Spleen (tissue), 7 donors: ENCODE measurements at regions not wholly inside any gene's neighbourhood (a gene's known extent, or its start where the extent isn't known, plus 50 kb on each side); places are given as distances from the start of the nearest gene placed in this dataset.

Experiments used
- POLR2A ChIP-seq, 3 donors: fragments of 450-650 bp; IDR thresholded peaks; one replicate each; pipeline ENCODE4 v1.5.1; 2017; ENCODE audit warnings: antibody characterized with exemption in 3 of 3, mild to moderate bottlenecking in 1 of 3
- POLR2AphosphoS5 ChIP-seq, 3 donors: sonication (generic); formaldehyde crosslinking; IDR thresholded peaks; one replicate each; pipeline ENCODE4 v1.5.1; 2017; ENCODE audit warnings: antibody characterized with exemption in 3 of 3
- TF ChIP-seq, protein P1 (sequence below), 11 experiments: fragments of 200-600 bp in 7 of 11; fragments of 450-650 bp in 4 of 11; sonication (generic) in 4 of 11; IDR thresholded peaks in 8 of 11; conservative IDR thresholded peaks in 3 of 11; 1 replicate in 7 of 11; 2 replicates in 4 of 11; pipeline versions ENCODE4 v1.4.0 to v1.8.0; 2016 to 2021; ENCODE audit warnings: antibody characterized with exemption in 11 of 11, inconsistent platforms in 4 of 11, mild to moderate bottlenecking in 1 of 11
- donor health status: DM: no; HTN: no; CAD: no; lungs with moderate emphysema.
- donor health status: DM: no; HTN: no; CAD: no.
- donor health status: DM: no; HTN: no; CAD: no.

DNA sequence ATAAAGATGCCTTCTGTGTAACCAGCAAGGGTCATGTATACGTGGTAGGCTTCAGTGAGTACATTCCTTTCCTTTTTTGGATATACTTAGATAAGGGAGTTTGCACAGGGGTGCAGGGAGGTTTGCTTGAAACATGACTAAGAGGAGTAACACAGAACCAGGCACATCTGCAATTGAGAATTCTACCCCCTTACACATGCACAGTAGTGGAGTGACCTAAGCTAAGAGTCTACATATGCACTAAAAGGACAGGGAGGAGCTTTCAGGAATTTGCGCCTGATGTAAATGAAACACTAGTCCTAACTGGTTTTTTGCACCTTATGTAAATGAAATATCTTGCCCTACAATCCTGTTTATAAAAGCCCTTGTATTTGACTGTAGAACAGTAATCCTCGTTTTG lies 194.8 kb upstream of the NABP1 start:
- TF ChIP-seq, protein P1, sequence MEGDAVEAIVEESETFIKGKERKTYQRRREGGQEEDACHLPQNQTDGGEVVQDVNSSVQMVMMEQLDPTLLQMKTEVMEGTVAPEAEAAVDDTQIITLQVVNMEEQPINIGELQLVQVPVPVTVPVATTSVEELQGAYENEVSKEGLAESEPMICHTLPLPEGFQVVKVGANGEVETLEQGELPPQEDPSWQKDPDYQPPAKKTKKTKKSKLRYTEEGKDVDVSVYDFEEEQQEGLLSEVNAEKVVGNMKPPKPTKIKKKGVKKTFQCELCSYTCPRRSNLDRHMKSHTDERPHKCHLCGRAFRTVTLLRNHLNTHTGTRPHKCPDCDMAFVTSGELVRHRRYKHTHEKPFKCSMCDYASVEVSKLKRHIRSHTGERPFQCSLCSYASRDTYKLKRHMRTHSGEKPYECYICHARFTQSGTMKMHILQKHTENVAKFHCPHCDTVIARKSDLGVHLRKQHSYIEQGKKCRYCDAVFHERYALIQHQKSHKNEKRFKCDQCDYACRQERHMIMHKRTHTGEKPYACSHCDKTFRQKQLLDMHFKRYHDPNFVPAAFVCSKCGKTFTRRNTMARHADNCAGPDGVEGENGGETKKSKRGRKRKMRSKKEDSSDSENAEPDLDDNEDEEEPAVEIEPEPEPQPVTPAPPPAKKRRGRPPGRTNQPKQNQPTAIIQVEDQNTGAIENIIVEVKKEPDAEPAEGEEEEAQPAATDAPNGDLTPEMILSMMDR (IDR thresholded peaks at IDR 0.05 in 8 of 11, conservative IDR thresholded peaks at IDR 0.05 in 3 of 11): no peak
- no peak for TF ChIP-seq POLR2A (IDR thresholded peaks at IDR 0.05)
- no peak for TF ChIP-seq POLR2AphosphoS5 (IDR thresholded peaks at IDR 0.05)
